GM23248 (cell line): ENCODE measurements at regions not wholly inside any gene's neighbourhood (a gene's known extent, or its start where the extent isn't known, plus 50 kb on each side); places are given as distances from the start of the nearest gene placed in this dataset.

Experiments
- DNase-seq: peaks from one replicate; pipeline ENCODE4 v3.0.0-alpha.2; 2015
- H2AFZ ChIP-seq: fragments of 200-600 bp; sonication (generic); 2 replicates; pipeline ENCODE4 v1.6.1; 2016; ENCODE audit warnings: antibody characterized with exemption
- H3F3A ChIP-seq: fragments of 200-600 bp; sonication (generic); 2 replicates; pipeline ENCODE4 v1.6.1; 2016; ENCODE audit warnings: mild to moderate bottlenecking, antibody characterized with exemption, mixed run types; ENCODE audit not compliant: insufficient read depth
- H3K27ac ChIP-seq: fragments of 200-600 bp; sonication (generic); 2 replicates; pipeline ENCODE4 v1.5.1; 2016; ENCODE audit warnings: mild to moderate bottlenecking
- H3K27me3 ChIP-seq: fragments of 200-600 bp; sonication (generic); replicated peaks from 2 replicates; pipeline ENCODE4 v1.6.1; 2016; ENCODE audit warnings: mild to moderate bottlenecking; ENCODE audit not compliant: insufficient read depth
- H3K36me3 ChIP-seq: fragments of 200-600 bp; sonication (generic); 2 replicates; pipeline ENCODE4 v1.6.1; 2016; ENCODE audit warnings: low read depth, mild to moderate bottlenecking
- H3K4me1 ChIP-seq: fragments of 200-600 bp; sonication (generic); 2 replicates; pipeline ENCODE4 v1.6.1; 2016; ENCODE audit warnings: mild to moderate bottlenecking; ENCODE audit not compliant: insufficient read depth
- H3K4me2 ChIP-seq: fragments of 200-600 bp; sonication (generic); one replicate; pipeline ENCODE4 v1.6.1; 2016; ENCODE audit warnings: mild to moderate bottlenecking; ENCODE audit not compliant: unreplicated experiment
- H3K4me3 ChIP-seq: fragments of 200-600 bp; sonication (generic); 2 replicates; pipeline ENCODE4 v1.5.1; 2016; ENCODE audit warnings: mild to moderate bottlenecking
- H3K79me2 ChIP-seq: fragments of 200-600 bp; sonication (generic); 2 replicates; pipeline ENCODE4 v1.6.1; 2016; ENCODE audit warnings: mild to moderate bottlenecking; ENCODE audit not compliant: insufficient read depth
- H3K9ac ChIP-seq: fragments of 200-600 bp; sonication (generic); 2 replicates; pipeline ENCODE4 v1.6.1; 2016; ENCODE audit warnings: mild to moderate bottlenecking
- H3K9me2 ChIP-seq: fragments of 200-600 bp; sonication (generic); 2 replicates; pipeline ENCODE4 v1.6.1; 2016; ENCODE audit warnings: mixed run types, mild to moderate bottlenecking, moderate library complexity; ENCODE audit not compliant: insufficient read depth
- H3K9me3 ChIP-seq: fragments of 200-600 bp; sonication (generic); one replicate; pipeline ENCODE4 v1.6.1; 2017; ENCODE audit warnings: low read depth
- H4K20me1 ChIP-seq: fragments of 200-600 bp; sonication (generic); 2 replicates; pipeline ENCODE4 v1.6.0; 2016; ENCODE audit not compliant: insufficient read depth
- EZH2 ChIP-seq: fragments of 200-600 bp; sonication (generic); IDR thresholded peaks from 2 replicates; pipeline ENCODE4 v1.6.1; 2018; ENCODE audit warnings: antibody characterized with exemption, mild to moderate bottlenecking; ENCODE audit not compliant: insufficient read depth, poor library complexity, severe bottlenecking
- EZH2phosphoT487 ChIP-seq: fragments of 200-600 bp; sonication (generic); IDR thresholded peaks from 2 replicates; pipeline ENCODE4 v1.6.1; 2018; ENCODE audit warnings: antibody characterized with exemption, moderate library complexity, mild to moderate bottlenecking, low read depth; ENCODE audit not compliant: insufficient read depth
- WGBS, 2 experiments: methylation state at CpG; one replicate each; pipeline ENCODE4 v1.1.6; 2015 to 2017; ENCODE audit warnings: low lambda C conversion rate in 2 of 2, low coverage in 1 of 2; ENCODE audit errors: missing lambda C conversion rate in 2 of 2; 5-methylcytosine and 5-hydroxymethylcytosine counted together
- in situ Hi-C: fragments of 300-500 bp; cut with MboI; formaldehyde crosslinking; loops from 2 replicates; pipeline ENCODE4 v1.15.0; 2020

DNA sequence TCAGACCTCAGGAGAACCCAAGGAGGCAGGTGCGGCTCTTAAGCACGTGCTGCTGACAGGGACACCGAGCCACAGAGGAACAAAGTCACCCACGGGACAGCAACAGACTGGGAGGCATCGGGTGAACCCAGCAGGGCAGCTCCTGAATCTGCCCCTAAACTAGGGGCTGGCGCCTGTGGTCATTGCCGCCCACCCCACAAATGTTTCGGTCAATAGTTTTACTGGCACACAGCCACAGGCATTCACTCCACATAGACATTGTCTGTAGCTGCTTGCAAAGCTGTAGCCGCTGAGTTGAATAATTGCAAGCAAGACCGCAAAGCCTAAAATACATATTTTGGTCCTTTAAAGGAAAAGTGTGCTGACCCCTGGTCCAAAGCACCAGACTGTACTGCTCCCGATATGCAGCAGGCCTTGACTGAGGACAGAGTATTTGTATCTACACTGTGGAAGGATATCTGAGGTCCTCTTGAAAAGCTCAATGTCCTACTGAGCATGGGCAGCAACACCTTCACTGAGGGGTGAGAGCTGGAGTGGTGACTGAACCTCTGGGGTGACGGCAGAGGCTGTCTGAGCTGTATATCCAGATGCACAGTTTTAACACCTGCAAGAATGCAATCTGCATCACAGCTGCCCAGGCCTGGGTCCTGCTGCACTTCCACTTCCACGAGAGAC, 310.3 kb downstream of the THBS2 start:
- Histone ChIP-seq H3K27me3 (0 out of 2 replicates have a peak, but pooled peaks cover 5% of the 10 kb centered on the region), H3K27ac (no peak overlapping the region), H3F3A (0 out of 2 replicates have a peak, but pooled peaks cover 1% of the 10 kb centered on the region), H3K4me1 (peaks cover 10% of the 10 kb centered on the region), H2AFZ (no peak overlapping the region), H3K4me3 (no peak overlapping the region), H3K9me2 (no peaks in the 10 kb centered on the region), H4K20me1 (no peaks in the 10 kb centered on the region), H3K9ac (no peak overlapping the region), H3K4me2 (no peak overlapping the region), H3K79me2 (no peaks in the 10 kb centered on the region), H3K36me3 (no peaks in the 10 kb centered on the region), H3K9me3 (no peaks in the 10 kb centered on the region)
- TF ChIP-seq EZH2phosphoT487 = no peak
- TF ChIP-seq EZH2 = no peak
- DNase-seq = no peak
- in situ Hi-C loops = no loop called here
- 84 to 89% methylated on average over 13 of the region's 13 CpGs for WGBS, 2 experiments

DNA sequence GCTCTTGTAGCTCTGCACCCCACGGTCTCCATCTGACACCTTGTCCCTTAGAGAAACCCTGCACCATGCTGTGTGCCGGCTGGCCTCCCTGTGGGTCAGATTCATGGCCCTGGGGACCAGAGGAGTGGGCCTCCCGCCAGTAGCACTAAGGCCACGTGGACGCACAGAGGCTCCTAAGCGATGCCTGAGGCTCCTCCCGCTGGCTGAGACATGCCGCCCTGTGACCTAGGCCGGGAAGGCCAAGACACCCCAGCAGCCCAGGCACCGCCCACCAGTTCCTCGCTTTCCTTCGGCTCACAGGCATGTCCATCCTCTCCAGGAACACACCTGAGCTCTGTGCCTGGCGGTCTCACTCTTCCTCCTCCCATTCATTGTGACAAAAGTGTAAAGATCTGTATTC, 311.0 kb downstream of the THBS2 start:
- Histone ChIP-seq H2AFZ (no peak overlapping the region), H3K27ac (no peak overlapping the region), H3K9me3 (no peaks in the 10 kb centered on the region), H3K4me3 (no peak overlapping the region), H3K9ac (no peak overlapping the region), H3K79me2 (no peaks in the 10 kb centered on the region), H3K9me2 (no peaks in the 10 kb centered on the region), H3K36me3 (no peaks in the 10 kb centered on the region), H3K4me1 (peaks cover 17% of the 10 kb centered on the region), H3K4me2 (no peak overlapping the region), H3K27me3 (0 out of 2 replicates have a peak, but pooled peaks cover 5% of the 10 kb centered on the region), H3F3A (peaks cover 6% of the 10 kb centered on the region; the same call in 1 of the 2 replicates), H4K20me1 (no peaks in the 10 kb centered on the region)
- TF ChIP-seq EZH2phosphoT487 = no peak
- in situ Hi-C loops = no loop called here
- DNase-seq = no peak
- WGBS, 2 experiments = 91 to 93% methylated on average over 13 of the region's 13 CpGs

DNA sequence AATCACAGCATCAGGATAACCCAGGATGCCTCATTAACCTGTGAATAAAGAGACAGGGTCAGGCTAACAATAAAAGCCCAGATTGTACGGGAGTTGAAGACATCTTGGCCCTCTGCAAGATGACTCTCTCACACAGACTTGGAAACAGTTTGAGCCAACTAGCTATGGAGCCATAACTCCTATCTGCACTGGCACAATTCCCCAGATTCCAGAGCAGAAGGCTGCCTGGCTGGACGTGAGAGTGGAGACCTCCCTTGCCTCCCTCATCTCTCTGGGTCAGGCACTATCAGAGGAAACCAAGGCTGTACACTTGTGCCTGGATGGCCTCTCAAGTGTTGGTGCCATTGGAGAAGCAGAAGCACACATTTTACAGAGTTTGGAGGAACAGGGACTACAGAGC, 312.6 kb downstream of the THBS2 start:
- 0 out of 2 replicates have a peak, but pooled peaks cover 5% of the 10 kb centered on the region for H3K27me3 ChIP-seq
- 22 to 35% methylated on average over 2 of the region's 2 CpGs for WGBS, 2 experiments
- in situ Hi-C loops = no loop called here
- H3K4me2 ChIP-seq = no peak overlapping the region
- H3K9ac ChIP-seq = no peak overlapping the region
- H3K36me3 ChIP-seq = no peaks in the 10 kb centered on the region
- no peaks in the 10 kb centered on the region for H4K20me1 ChIP-seq
- no peak overlapping the region for H3K4me3 ChIP-seq
- no peak for TF ChIP-seq EZH2
- TF ChIP-seq EZH2phosphoT487 = no peak
- no peaks in the 10 kb centered on the region for H3K79me2 ChIP-seq
- H3K4me1 ChIP-seq = peaks cover 31% of the 10 kb centered on the region
- no peaks in the 10 kb centered on the region for H3K9me3 ChIP-seq
- H3K9me2 ChIP-seq = no peaks in the 10 kb centered on the region
- H2AFZ ChIP-seq = no peak overlapping the region
- H3F3A ChIP-seq = peaks cover 12% of the 10 kb centered on the region
- H3K27ac ChIP-seq = no peak overlapping the region
- peak; percentile 33 for DNase-seq

- no peaks in the 10 kb centered on the region for H3K79me2 ChIP-seq
- H2AFZ ChIP-seq = no peak overlapping the region
- peaks cover 12% of the 10 kb centered on the region for H3F3A ChIP-seq
- H3K27me3 ChIP-seq = 0 out of 2 replicates have a peak, but pooled peaks cover 5% of the 10 kb centered on the region
- H3K9ac ChIP-seq = no peak overlapping the region
- no peaks in the 10 kb centered on the region for H4K20me1 ChIP-seq
- no peaks in the 10 kb centered on the region for H3K9me2 ChIP-seq
- no peak overlapping the region for H3K27ac ChIP-seq
- WGBS, 2 experiments = 44 to 47% methylated on average over 13 of the region's 13 CpGs
- H3K4me1 ChIP-seq = peaks cover 35% of the 10 kb centered on the region
- peak overlapping the region; percentile 1 for H3K4me2 ChIP-seq
- H3K9me3 ChIP-seq = no peaks in the 10 kb centered on the region
- TF ChIP-seq EZH2 = no peak
- TF ChIP-seq EZH2phosphoT487 = no peak
- no peaks in the 10 kb centered on the region for H3K36me3 ChIP-seq
- DNase-seq = no peak
- H3K4me3 ChIP-seq = no peak overlapping the region
- in situ Hi-C loops = no loop called here
These were observed 313.9 kb downstream of the THBS2 start for GRCh38 chr6:168939796-168940195.
